Lung (tissue), 11 donors: ENCODE measurements at regions not wholly inside any gene's neighbourhood (a gene's known extent, or its start where the extent isn't known, plus 50 kb on each side); places are given as distances from the start of the nearest gene placed in this dataset.
"Not testable (repeated sequence)": the region's sequence is repeated elsewhere in the genome, so short reads cannot be mapped to it uniquely, and the experiment has no call there.

Experiments
- ATAC-seq: fragments of 200-7000 bp; cut with Tn5 transposase; one replicate; pipeline ENCODE4 v1.9.1; 2020; ENCODE audit warnings: moderate number of reproducible peaks; ENCODE audit not compliant: insufficient read depth, low FRiP score
- DNase-seq, 3 donors: peaks; one replicate each; pipeline ENCODE4 v3.0.0-alpha.2; 2013 to 2017
- H3K27ac ChIP-seq, 2 donors: one replicate each; pipeline ENCODE4 v1.5.1; 2013; ENCODE audit warnings: mild to moderate bottlenecking in 2 of 2, moderate library complexity in 2 of 2, control low read depth in 1 of 2, inconsistent platforms in 1 of 2, low read depth in 1 of 2, low read length in 1 of 2
- H3K27me3 ChIP-seq, 3 donors: one replicate each; pipeline ENCODE4 v1.5.1; 2013; ENCODE audit warnings: low read length in 2 of 3; ENCODE audit not compliant: control insufficient read depth in 3 of 3, insufficient read depth in 3 of 3
- H3K36me3 ChIP-seq, 4 donors: one replicate each; pipeline ENCODE4 v1.5.1; 2013; ENCODE audit warnings: low read length in 4 of 4, mild to moderate bottlenecking in 1 of 4, moderate library complexity in 1 of 4; ENCODE audit not compliant: control insufficient read depth in 4 of 4, insufficient read depth in 4 of 4
- H3K4me1 ChIP-seq, 5 donors: one replicate each; pipeline ENCODE4 v1.5.1; 2013; ENCODE audit warnings: low read length in 5 of 5, mild to moderate bottlenecking in 2 of 5, moderate library complexity in 1 of 5; ENCODE audit not compliant: control insufficient read depth in 5 of 5, insufficient read depth in 5 of 5
- H3K4me3 ChIP-seq: one replicate; pipeline ENCODE4 v1.5.1; 2013; ENCODE audit warnings: mild to moderate bottlenecking, control low read depth, moderate library complexity
- H3K9ac ChIP-seq, 2 donors: one replicate each; pipeline ENCODE4 v1.5.1; 2013; ENCODE audit warnings: low read length in 2 of 2, control low read depth in 1 of 2; ENCODE audit not compliant: insufficient read depth in 1 of 2
- H3K9me3 ChIP-seq, 4 donors: one replicate each; pipeline ENCODE4 v1.5.1; 2013; ENCODE audit warnings: low read length in 3 of 4, mild to moderate bottlenecking in 1 of 4, moderate library complexity in 1 of 4; ENCODE audit not compliant: control insufficient read depth in 4 of 4, insufficient read depth in 3 of 4
- WGBS, 2 donors: extraction: QIAGEN DNeasy Blood & Tissue Kit; methylation state at CpG; one replicate each; pipeline ENCODE4 v1.1.7; 2013; 5-methylcytosine and 5-hydroxymethylcytosine counted together
- TF ChIP-seq, protein P1 (sequence below): IDR thresholded peaks from 2 replicates; pipeline ENCODE4 v1.5.1; 2012; ENCODE audit warnings: mild to moderate bottlenecking; ENCODE audit errors: control extremely low read depth, extremely low read depth
- donor health status: control.
- donor health status: control.
- donor health status: Bipolar disorder and iron deficiency.
- donor health status: healthy.
- donor health status: DM: yes; HTN: yes; CAD: no.

DNA sequence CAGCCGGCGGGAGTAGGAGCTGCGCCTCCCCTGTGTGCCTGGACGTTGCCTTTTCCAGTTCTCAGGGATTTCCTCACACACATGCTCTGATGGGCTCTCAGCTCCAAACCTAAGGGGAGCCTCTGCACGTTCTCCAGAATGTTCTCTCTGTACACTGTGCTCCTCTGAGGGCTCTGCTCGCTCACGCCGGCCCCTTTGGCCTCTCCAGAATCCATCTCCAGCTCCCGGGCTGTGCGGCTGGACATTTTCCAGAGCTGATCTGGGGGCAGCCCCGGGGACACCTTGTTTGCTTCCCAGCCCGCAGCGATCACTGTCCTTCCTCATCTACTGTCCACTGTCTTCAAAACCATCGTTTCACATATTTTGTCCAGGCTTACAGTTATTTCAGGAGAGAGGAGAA lies 245.4 kb upstream of the HDAC4 start:
- no peaks in the 10 kb centered on the region for H3K36me3 ChIP-seq
- H3K4me3 ChIP-seq = no peak overlapping the region
- TF ChIP-seq, protein P1, sequence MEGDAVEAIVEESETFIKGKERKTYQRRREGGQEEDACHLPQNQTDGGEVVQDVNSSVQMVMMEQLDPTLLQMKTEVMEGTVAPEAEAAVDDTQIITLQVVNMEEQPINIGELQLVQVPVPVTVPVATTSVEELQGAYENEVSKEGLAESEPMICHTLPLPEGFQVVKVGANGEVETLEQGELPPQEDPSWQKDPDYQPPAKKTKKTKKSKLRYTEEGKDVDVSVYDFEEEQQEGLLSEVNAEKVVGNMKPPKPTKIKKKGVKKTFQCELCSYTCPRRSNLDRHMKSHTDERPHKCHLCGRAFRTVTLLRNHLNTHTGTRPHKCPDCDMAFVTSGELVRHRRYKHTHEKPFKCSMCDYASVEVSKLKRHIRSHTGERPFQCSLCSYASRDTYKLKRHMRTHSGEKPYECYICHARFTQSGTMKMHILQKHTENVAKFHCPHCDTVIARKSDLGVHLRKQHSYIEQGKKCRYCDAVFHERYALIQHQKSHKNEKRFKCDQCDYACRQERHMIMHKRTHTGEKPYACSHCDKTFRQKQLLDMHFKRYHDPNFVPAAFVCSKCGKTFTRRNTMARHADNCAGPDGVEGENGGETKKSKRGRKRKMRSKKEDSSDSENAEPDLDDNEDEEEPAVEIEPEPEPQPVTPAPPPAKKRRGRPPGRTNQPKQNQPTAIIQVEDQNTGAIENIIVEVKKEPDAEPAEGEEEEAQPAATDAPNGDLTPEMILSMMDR = no peak
- peaks cover 0 to 4% (median 4%) of the 10 kb centered on the region in 3 donors for H3K27me3 ChIP-seq
- ATAC-seq (no peak), DNase-seq (no peak)
- H3K27ac ChIP-seq = no peak overlapping the region
- H3K9ac ChIP-seq = no peak overlapping the region
- no peaks in the 10 kb centered on the region for H3K4me1 ChIP-seq
- peaks cover 0 to 5% (median 0%) of the 10 kb centered on the region in 4 donors for H3K9me3 ChIP-seq
- WGBS, 2 donors = 87 to 91% methylated on average over 14 of the region's 14 CpGs

DNA sequence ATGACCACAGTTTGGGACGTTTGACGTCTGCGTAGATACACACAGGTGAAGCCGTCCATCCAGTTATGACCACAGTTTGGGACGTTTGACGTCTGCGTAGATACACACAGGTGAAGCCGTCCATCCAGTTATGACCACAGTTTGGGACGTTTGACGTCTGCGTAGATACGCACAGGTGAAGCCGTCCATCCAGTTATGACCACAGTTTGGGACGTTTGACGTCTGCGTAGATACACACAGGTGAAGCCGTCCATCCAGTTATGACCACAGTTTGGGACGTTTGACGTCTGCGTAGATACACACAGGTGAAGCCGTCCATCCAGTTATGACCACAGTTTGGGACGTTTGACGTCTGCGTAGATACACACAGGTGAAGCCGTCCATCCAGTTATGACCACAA lies 243.8 kb upstream of the HDAC4 start:
- not testable (repeated sequence) for ATAC-seq

DNA sequence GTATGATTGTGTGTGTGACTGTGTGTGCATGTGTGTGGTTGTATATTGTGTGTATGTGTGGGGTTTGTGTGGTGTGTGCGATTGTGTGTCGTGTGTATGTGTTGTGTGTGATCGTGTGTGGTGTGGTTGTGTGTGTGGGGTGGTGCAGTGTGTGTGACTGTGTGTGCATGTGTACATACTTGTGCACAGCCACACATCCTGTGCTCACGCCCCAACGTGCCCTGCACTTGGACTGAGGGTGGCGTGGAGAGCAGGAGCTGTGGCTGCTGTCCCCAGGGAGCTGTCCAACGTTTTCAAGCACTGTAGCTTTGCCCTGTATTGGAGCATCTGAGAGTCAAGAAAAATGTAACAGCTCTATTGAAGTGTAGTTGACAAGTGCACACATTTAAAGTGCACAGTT lies 243.2 kb upstream of the HDAC4 start:
- TF ChIP-seq, protein P1 = no peak
- no peaks in the 10 kb centered on the region for H3K4me1 ChIP-seq
- H3K4me3 ChIP-seq = no peak overlapping the region
- H3K9ac ChIP-seq = no peak overlapping the region
- H3K27me3 ChIP-seq = peaks cover 0 to 4% (median 4%) of the 10 kb centered on the region in 3 donors
- DNase-seq = peak; percentile 21 to 57 (median 37)
- 42 to 44% methylated on average over 7 of the region's 7 CpGs for WGBS, 2 donors
- H3K36me3 ChIP-seq = no peaks in the 10 kb centered on the region
- H3K27ac ChIP-seq = no peak overlapping the region
- H3K9me3 ChIP-seq = peaks cover 0 to 8% (median 0%) of the 10 kb centered on the region in 4 donors
- ATAC-seq = no peak

More for the DNA sequence above, 243.8 kb upstream of the HDAC4 start:
- DNase-seq, H3K4me3 ChIP-seq, H3K27me3 ChIP-seq, H3K4me1 ChIP-seq, H3K27ac ChIP-seq, H3K9ac ChIP-seq, H3K36me3 ChIP-seq, H3K9me3 ChIP-seq: not testable (repeated sequence)
- WGBS, 2 donors = 88 to 98% methylated on average over 14 to 15 of the region's 25 CpGs

DNA sequence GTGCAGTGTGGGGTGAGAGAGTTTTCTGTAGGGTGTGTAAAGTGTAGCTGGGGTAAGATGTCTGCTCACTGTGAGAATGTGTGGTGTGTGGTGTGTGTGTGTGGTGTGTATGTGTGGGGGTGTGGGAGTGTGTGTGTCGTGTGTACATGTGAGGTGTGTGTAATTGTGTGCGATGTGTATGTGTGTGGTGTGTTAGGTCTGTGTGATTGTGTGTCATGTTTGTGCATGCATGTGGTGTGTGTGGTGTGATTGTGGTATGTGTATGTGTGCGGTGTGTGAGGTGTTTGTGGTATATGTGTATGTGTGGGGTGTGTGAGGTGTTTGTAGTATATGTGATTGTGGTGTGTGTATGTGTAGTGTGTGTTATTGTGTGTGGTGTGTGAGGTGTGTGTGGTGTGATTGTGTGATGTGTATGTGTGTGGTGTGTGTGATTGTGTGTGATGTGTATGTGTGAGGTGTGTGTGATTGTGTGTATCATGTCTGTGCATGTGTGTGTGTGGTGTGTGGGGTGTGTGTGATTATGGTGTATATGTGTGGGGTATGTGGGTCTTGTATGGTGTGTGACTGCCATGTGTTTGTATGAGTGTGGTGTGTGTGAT lies 241.7 kb upstream of the HDAC4 start:
- DNase-seq (no peak), ATAC-seq (no peak)
- TF ChIP-seq, protein P1 = no peak
- H3K36me3 ChIP-seq = no peaks in the 10 kb centered on the region
- H3K4me1 ChIP-seq = no peaks in the 10 kb centered on the region
- peaks cover 0 to 5% (median 0%) of the 10 kb centered on the region in 4 donors for H3K9me3 ChIP-seq
- no peak overlapping the region for H3K9ac ChIP-seq
- 80 to 94% methylated on average over 3 of the region's 3 CpGs for WGBS, 2 donors
- H3K27ac ChIP-seq = no peak overlapping the region
- no peak overlapping the region for H3K4me3 ChIP-seq
- H3K27me3 ChIP-seq = peaks cover 0 to 4% (median 4%) of the 10 kb centered on the region in 3 donors

DNA sequence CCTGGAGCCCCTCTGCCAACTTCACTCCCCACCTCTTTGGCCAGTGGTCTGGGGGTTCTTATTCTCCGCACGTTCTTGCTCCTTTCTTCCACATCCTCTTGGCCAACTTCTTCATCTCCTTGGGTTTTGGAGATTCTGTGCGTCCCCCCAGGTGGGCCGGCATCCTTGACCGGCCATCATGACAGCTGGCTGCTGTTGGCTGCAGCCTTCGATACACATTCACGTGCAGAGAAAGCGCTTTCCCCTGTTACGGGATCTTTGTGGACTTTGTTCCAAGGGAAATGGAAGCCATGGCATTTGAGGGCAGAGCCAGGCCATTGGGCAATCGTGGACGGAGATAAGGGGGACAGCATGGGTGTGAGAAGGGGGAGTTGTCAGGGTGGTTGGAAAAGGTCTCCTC lies 241.1 kb upstream of the HDAC4 start:
- WGBS, 2 donors = 86 to 88% methylated on average over 10 to 11 of the region's 11 CpGs
- H3K27ac ChIP-seq, H3K27me3 ChIP-seq, H3K4me3 ChIP-seq, ATAC-seq, H3K9ac ChIP-seq, DNase-seq, H3K36me3 ChIP-seq, H3K4me1 ChIP-seq, H3K9me3 ChIP-seq: not testable (repeated sequence)
